Heart right ventricle (tissue), 16 donors: ENCODE measurements at regions not wholly inside any gene's neighbourhood (a gene's known extent, or its start where the extent isn't known, plus 50 kb on each side); places are given as distances from the start of the nearest gene placed in this dataset.

Source experiments
- ATAC-seq, 8 donors: fragments of 200-7000 bp; cut with Tn5 transposase; one replicate each; pipeline ENCODE4 v1.9.1; 2020; ENCODE audit warnings: mild to moderate bottlenecking in 8 of 8, moderate library complexity in 8 of 8, moderate number of reproducible peaks in 1 of 8
- DNase-seq, 2 donors: peaks; one replicate each; pipeline ENCODE4 v3.0.0-alpha.2; 2020
- H3K27ac ChIP-seq, 10 donors: fragments of 200-600 bp; sonication (generic) in 2 of 10; one replicate each; pipeline versions ENCODE4 v1.5.0 to v1.8.0; 2020 to 2022; ENCODE audit warnings: mild to moderate bottlenecking in 3 of 10
- H3K27me3 ChIP-seq, 7 donors: fragments of 200-600 bp; one replicate each; pipeline ENCODE4 v1.8.0; 2021 to 2022; ENCODE audit warnings: mild to moderate bottlenecking in 2 of 7
- H3K36me3 ChIP-seq, 9 donors: fragments of 200-600 bp; sonication (generic) in 1 of 9; one replicate each; pipeline versions ENCODE4 v1.5.0 to v1.8.0; 2020 to 2022; ENCODE audit warnings: mild to moderate bottlenecking in 2 of 9
- H3K4me1 ChIP-seq, 9 donors: fragments of 200-600 bp; sonication (generic) in 1 of 9; one replicate each; pipeline versions ENCODE4 v1.5.0 to v1.8.0; 2020 to 2022; ENCODE audit warnings: mild to moderate bottlenecking in 4 of 9
- H3K4me3 ChIP-seq, 10 donors: fragments of 200-600 bp; sonication (generic) in 2 of 10; one replicate each; pipeline versions ENCODE4 v1.5.0 to v1.8.0; 2020 to 2022; ENCODE audit warnings: mild to moderate bottlenecking in 7 of 10, moderate library complexity in 2 of 10
- H3K9me3 ChIP-seq, 11 donors: fragments of 200-600 bp in 10 of 11; sonication (generic) in 2 of 11; one replicate each; pipeline versions ENCODE4 v1.5.0 to v1.8.0; 2013 to 2022; ENCODE audit warnings: mild to moderate bottlenecking in 2 of 11, control low read depth in 1 of 11, moderate library complexity in 1 of 11
- CTCF ChIP-seq, 9 donors: fragments of 200-600 bp; sonication (generic) in 2 of 9; IDR thresholded peaks; one replicate each; pipeline versions ENCODE4 v1.5.0 to v1.8.0; 2021 to 2022; ENCODE audit warnings: antibody characterized with exemption in 9 of 9, mild to moderate bottlenecking in 5 of 9, moderate library complexity in 1 of 9
- WGBS, 2 donors: extraction: QIAGEN DNeasy Blood & Tissue Kit; methylation state at CpG; one replicate each; pipeline ENCODE4 v1.1.7; 2013; ENCODE audit warnings: inconsistent platforms in 1 of 2; 5-methylcytosine and 5-hydroxymethylcytosine counted together
- intact Hi-C, 10 donors: fragments of 100-400 bp; cut with DNase I; formaldehyde crosslinking; loops; one replicate each; pipeline versions ENCODE4 v1.11.1 to v1.14.2; 2022
- donor health status: Arrhythmogenic right ventricular cardiomyopathy.
- donor health status: ischemic (EF 13 %, LVEDD 7.1; RV severe dilation, severe dysfunction).
- donor health status: healthy with polysubstance abuse.
- donor health status: DM: no; HTN: yes; CAD: no.
- donor health status: DM: no; HTN: no; CAD: no.
- donor health status: ischemic (EF 25% LVEDD 6.9; RV normal size, moderate dysfunction).
- donor health status: ischemic (EF 25% LVEDD 5.7; RV mildly dilated, moderate dysfunction).
- donor health status: healthy.
- donor health status: DM: yes; HTN: yes; CAD: no.
- donor health status: Ischemic cardiomyopathy.
- donor health status: ischemic (EF 35%, LVEDD 5.7; RV mildly dilated, moderate dysfunction).
- donor health status: nonischemic (EF 11% LVEDD 7.7; RV severe dilation, severe dysfunction).
- donor health status: DM: yes; HTN: yes; CAD: no.
- donor health status: PGD.
- donor health status: ischemic (EF 29% LVEDD 5.4; RV normal size, mild dysfunction).
- donor health status: nonischemic (EF 23%, LVEDD 6.1; RV moderate dilation, normal function).

GRCh38 chr1:227490001-227490400 is 73.4 kb upstream of the ZNF678 start:
- H3K4me1 ChIP-seq = peaks cover 0 to 14% (median 0%) of the 10 kb centered on the region in 9 donors
- H3K9me3 ChIP-seq = no peaks in the 10 kb centered on the region
- TF ChIP-seq CTCF (IDR thresholded peaks at IDR 0.05) = no peak
- no peak overlapping the region for H3K4me3 ChIP-seq
- no peak overlapping the region for H3K27ac ChIP-seq
- H3K27me3 ChIP-seq = no peaks in the 10 kb centered on the region
- DNase-seq = no peak
- 90 to 98% methylated on average over 2 of the region's 2 CpGs for WGBS, 2 donors
- intact Hi-C loops = no loop called here
- peak in 2 of 8 donors; percentile 17 to 22 for ATAC-seq
- no peaks in the 10 kb centered on the region for H3K36me3 ChIP-seq

- Histone ChIP-seq H3K27me3 (no peaks in the 10 kb centered on the region), H3K4me1 (peaks cover 0 to 14% (median 0%) of the 10 kb centered on the region in 9 donors), H3K36me3 (no peaks in the 10 kb centered on the region), H3K9me3 (no peaks in the 10 kb centered on the region), H3K27ac (peak overlapping the region in 1 of 10 donors; percentile 9), H3K4me3 (no peak overlapping the region)
- no peak for TF ChIP-seq CTCF (IDR thresholded peaks at IDR 0.05)
- WGBS, 2 donors = 58 to 61% methylated on average over 3 of the region's 3 CpGs
- peak in 1 of 2 donors; percentile 46 for DNase-seq
- ATAC-seq = peak; percentile 64 to 95 (median 88)
- intact Hi-C loops = loop anchor here in 4 of 10 donors (5.0 to 10.0 kb wide), 4 partner anchors 53 to 275 kb away; partner anchors contain the start of genes JMJD4 (in 1 of the 4) and SNAP47 (in 1 of the 4)
These were observed 73.8 kb upstream of the ZNF678 start for GRCh38 chr1:227489572-227489971.

- intact Hi-C loops = loop anchor here in 4 of 10 donors (5.0 to 10.0 kb wide), 4 partner anchors 55 to 277 kb away; partner anchors contain the start of genes JMJD4 (in 1 of the 4) and SNAP47 (in 1 of the 4)
- no peak for DNase-seq
- no peaks in the 10 kb centered on the region for H3K36me3 ChIP-seq
These were observed 75.8 kb upstream of the ZNF678 start for GRCh38 chr1:227487606-227488005.

GRCh38 chr1:227486559-227486958 is 76.8 kb upstream of the ZNF678 start:
- no peak for TF ChIP-seq CTCF (IDR thresholded peaks at IDR 0.05)
- H3K27me3 ChIP-seq = peaks cover 0 to 7% (median 0%) of the 10 kb centered on the region in 7 donors

More at GRCh38 chr1:227487606-227488005, 75.8 kb upstream of the ZNF678 start:
- ATAC-seq = no peak
- Histone ChIP-seq H3K27me3 (peaks cover 0 to 7% (median 0%) of the 10 kb centered on the region in 7 donors), H3K27ac (no peak overlapping the region), H3K4me3 (no peak overlapping the region), H3K9me3 (no peaks in the 10 kb centered on the region), H3K4me1 (peaks cover 0 to 14% (median 0%) of the 10 kb centered on the region in 9 donors)
- no peak for TF ChIP-seq CTCF (IDR thresholded peaks at IDR 0.05)

More at GRCh38 chr1:227486559-227486958, 76.8 kb upstream of the ZNF678 start:
- 79 to 87% methylated on average over 3 of the region's 3 CpGs for WGBS, 2 donors
- H3K4me1 ChIP-seq = peaks cover 0 to 14% (median 0%) of the 10 kb centered on the region in 9 donors
- H3K27ac ChIP-seq = no peak overlapping the region
- no peaks in the 10 kb centered on the region for H3K9me3 ChIP-seq
- no peak overlapping the region for H3K4me3 ChIP-seq
- intact Hi-C loops = loop anchor here in 4 of 10 donors (5.0 to 10.0 kb wide), 4 partner anchors 56 to 278 kb away; partner anchors contain the start of genes JMJD4 (in 1 of the 4) and SNAP47 (in 1 of the 4)
- H3K36me3 ChIP-seq = no peaks in the 10 kb centered on the region
- ATAC-seq (no peak), DNase-seq (no peak)
